ENCODE measurements at regions not wholly inside any gene's neighbourhood (a gene's known extent, or its start where the extent isn't known, plus 50 kb on each side); places are given as distances from the start of the nearest gene placed in this dataset.
A peak's percentile ranks its signal among the peaks of the same experiment; 100 is the strongest.
"Not testable (repeated sequence)": the region's sequence is repeated elsewhere in the genome, so short reads cannot be mapped to it uniquely, and the experiment has no call there.

DNA sequence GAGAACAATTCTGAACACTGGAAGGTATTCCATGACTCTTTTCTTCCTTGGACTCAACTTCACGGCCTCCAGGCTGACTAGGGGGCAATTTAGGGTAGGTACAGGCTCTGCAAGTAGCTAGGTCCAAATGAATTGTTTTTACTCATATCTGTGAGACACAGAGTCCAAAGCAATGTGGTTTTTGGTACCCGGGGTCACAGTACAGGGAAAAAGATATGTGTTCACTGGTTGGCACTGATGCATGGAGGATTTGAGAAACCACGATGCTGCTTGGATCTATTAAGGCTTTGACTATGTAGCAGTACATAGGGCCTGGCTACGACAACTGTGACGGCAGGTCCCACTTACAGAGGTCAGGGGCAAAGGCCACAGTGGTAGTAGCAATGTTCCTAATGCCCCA, 200.6 kb downstream of the DUSP10 start:
- no peak for DNase-seq

GRCh38 chr1:221543529-221544120, 198.3 kb downstream of the DUSP10 start:
- DNase-seq, result no peak

DNA sequence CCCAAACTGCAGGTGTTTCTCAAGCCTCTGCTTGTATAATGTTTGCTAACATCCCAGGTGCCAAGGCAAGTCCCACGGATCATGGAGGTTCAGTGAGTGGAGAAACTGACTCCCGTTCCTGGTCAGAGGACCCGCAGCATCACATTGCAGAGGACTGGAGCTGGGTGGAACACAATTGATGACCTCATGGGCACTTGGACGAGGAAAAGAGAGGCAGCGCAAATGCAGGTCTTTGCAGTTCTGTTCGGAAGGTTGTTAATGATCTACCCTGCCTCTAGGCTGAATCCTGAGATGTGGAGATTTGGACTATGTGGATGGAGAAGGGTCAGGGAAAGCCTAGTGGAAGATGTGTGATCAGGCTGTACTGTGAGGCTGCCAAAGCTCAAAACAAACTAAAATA, 192.9 kb downstream of the DUSP10 start:
- no peak for DNase-seq

GRCh38 chr1:221549815-221550214, 192.1 kb downstream of the DUSP10 start:
- DNase-seq, result no peak

DNA sequence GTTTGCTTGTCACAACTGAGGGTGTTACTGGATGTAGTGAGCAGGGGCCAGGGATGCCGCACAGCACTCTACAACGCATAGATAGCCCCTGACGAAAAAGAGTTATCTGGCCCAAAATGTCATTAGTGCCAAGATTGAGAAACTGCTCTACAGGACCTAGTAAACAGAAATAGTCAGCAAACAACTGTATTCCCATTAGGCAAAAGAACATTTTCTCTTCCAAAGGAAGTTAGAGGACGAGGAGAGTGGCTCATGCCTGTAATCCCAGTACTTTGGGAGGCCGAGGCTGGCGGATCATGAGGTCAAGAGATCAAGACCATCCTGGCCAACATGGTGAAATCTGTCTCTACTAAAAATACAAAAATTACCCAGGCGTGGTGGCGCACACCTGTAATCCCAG, 189.1 kb downstream of the DUSP10 start:
- not testable (repeated sequence) for DNase-seq

DNA sequence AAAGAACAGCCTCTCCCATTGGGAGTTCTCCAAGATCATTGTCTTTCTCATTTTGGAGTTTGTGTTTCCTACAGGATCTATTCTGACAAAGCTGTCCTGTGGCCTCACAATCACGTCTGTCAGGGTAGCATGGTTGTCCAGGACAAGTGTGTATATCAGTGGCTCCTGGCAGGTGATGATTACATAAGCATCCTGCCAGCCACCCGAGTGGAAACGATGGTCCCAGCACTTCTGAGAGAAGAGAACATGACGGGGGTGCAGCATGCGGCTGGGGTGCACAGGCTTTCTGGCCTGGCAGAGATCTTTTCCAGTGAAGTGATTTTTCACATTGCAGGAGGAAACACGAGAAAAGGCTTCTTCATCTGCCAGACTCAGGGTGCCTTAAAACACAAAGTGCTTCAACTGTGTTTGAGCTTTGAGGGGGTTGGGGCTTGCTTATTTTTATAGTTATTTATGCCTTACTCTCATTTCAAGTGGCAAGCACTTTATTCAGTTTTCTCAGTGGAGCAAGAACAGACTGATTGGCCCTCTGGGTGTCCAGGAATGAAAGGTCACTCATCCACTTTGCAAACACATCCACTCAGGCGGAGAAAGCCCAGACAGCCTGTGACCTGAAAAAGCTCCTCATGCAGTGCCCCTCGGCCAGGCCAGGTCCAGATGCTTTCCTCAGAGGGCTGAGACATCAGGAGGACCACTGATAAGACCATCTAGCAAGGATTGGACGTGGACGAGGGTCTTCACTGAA, 186.0 kb downstream of the DUSP10 start:
- no peak for DNase-seq

DNA sequence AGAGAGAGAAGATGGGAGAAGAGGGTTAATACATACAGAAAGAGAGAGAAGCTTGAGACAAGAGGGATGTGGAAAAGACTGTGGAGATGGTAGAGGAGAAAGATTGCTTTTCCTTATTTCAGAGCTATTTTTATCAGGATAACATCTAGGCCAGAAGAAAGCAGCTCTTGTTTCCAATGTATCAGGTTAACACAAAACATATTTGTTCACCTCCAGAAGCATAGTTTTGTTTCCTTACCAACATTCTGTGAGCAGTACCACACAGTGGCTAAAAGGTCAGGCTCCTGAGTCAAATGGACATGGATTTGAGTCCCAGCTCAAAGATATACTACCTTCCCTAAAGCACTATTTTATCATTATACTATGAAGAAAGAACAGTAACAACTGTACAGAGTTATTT, 185.5 kb downstream of the DUSP10 start:
- DNase-seq, result no peak

DNA sequence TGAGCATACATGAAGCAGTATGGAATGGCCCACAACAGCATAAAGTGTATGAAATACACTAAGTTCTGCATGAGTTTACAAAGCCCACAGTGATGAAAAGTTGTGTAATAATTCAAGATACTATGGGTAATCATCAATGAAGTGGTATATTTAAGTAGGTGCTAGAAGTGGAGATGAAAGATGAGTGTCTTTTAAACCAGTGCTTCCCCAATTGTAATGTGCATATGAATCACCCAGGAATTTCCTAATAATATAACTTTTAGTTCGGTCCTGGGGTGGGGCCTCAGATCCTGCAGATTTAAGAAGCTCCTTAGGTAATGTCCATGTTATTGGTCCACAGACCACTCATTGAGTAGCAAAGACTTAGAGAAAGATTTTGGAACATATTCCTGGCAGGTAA, 184.9 kb downstream of the DUSP10 start:
- no peak for DNase-seq

DNA sequence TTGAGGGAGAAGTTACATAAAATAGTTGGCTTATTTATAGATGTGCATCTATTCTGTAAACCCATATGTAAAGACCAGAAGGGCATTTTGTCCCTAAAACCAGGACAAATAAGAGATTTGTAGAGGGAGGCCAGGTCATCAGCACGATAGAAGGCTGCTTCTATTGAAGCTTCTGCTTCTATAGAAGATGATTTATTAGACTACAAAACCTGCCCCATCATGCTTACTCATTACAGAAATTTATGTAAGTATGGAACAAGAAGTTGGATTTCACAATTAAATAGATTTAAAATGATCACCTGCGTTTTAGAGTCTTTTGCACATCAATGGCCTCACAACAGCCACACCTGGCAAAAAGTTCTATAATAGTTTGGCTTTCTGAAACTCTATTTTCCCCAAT, 183.5 kb downstream of the DUSP10 start:
- DNase-seq, result no peak

DNA sequence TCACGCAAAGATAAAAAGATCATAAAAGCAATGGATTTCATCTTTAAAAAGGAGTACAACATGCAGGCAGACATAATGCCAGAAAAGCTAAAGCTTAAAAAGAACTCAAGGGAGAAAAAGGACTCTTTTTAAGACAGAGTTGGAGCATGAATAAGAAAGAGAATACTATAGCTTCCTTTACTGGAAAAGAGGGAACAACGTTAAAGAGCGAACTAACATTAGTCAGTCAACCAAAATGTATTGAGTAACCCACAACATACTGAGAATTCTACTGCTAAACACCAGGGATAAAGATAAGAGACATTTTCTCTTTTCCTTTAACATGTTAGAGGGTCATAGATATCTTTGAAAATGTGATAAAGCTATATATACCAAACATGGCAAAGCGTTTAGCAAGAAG, 182.0 kb downstream of the DUSP10 start:
- DNase-seq, result no peak

DNA sequence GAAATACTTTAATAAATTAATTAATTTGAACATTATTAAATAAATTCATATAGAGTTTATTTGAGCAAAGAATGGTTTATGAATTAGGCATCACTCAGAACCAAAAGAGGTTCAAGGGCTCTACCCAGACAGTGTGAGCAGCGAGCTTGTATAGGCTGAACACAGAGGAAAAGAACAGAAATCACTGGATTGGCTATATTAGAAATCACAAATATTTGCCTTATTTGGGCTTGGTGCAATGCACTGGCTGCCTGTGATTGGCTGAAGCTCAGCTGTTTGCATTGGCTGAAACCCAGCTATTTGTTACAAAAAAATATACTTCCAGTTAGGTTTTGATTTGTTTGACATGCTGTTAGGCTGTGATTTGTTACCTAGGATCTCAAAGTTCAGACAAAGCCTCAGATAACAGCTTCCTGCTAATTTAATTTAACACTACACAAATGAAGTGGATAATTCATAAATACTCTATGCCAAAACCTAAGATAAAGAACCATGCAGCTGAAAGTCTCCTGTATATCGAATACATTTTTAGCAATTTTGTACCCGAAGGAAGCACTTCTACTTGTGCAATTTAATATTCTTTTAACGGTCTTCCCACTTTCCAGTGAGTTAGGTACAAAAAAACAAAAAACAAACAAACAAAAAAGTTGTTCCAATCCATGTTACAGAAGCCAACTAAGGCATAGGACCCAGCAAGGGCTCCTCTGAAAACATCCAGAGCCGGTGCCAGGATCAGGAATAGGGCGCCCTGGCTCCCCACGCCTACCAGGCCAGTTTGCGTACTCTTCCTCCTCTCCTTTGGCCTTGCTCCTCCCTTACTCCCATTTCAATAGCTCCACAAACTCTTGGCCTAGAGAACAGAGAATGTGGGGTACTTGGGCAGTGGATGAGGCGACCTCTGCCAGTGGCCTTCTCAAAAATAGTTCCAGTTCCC, 179.1 kb downstream of the DUSP10 start:
- no peak for DNase-seq

GRCh38 chr1:221563476-221563921, 178.4 kb downstream of the DUSP10 start:
- DNase-seq, result no peak

DNA sequence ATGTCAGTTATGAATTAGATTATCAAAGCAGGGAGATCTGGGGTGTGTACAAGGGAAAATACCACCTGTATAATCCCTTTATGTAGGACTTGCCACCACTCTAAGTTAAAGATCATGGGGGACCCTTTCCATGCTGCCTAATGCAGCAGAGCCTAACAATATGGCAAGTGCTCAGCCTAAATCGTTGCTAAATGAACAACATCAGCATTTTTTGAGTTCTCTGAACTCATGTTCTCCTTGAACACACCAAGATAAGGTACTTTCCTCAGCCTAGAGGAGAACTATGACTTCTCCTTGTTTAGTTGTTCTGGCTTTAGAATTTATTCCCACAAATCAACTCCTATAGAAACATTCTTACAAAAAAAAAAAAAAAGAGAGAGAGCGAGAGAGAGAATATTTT, 177.0 kb downstream of the DUSP10 start:
- DNase-seq, result no peak

DNA sequence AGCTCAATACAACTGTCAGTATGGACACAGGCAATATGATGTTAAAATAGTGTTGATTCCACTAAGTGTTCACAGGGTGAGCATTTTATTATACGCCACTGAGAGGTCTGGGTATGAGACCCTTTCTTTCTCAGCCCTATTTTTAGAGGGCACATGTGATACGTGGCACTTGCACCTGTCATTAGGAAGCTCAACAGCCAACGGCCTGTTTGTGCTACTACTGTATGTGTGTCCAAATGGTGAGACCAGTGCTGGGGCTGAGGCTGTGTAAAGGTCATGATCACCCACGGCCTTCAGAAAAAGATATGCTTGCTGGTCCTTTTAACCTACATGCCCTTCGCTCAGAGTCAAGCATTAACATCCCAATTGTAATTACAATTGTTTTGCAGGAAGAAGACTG, 176.2 kb downstream of the DUSP10 start:
- no peak for DNase-seq

- no peak for DNase-seq
Observed at GRCh38 chr1:221567859-221568507, 173.9 kb downstream of the DUSP10 start.

DNA sequence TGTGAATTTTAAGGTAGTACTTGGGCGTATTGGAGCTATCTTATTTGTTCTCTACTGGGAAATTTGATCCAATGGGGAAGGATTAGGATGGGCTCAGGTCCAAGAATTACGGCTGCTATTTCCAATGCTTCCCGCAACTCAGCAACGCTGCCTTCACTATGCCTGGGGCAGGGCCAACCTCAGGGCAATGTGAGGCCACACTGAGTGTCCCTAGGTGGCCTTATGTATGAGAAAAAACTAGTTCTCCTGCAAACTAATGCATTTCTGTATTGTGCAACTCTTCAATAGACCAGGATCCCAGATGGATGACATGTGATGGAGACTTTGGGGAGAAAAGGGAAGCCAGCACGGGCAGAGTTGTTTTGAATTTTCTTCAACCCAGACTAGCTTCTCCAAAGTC, 168.1 kb downstream of the DUSP10 start:
- no peak for DNase-seq

GRCh38 chr1:221574529-221574928, 167.4 kb downstream of the DUSP10 start:
- DNase-seq, result no peak

- DNase-seq, result peak in 1 of 2 experiments; percentile 4
Observed at GRCh38 chr1:221575605-221576004, 166.3 kb downstream of the DUSP10 start.

- no peak for DNase-seq
Observed at GRCh38 chr1:221576268-221576667, 165.6 kb downstream of the DUSP10 start.

DNA sequence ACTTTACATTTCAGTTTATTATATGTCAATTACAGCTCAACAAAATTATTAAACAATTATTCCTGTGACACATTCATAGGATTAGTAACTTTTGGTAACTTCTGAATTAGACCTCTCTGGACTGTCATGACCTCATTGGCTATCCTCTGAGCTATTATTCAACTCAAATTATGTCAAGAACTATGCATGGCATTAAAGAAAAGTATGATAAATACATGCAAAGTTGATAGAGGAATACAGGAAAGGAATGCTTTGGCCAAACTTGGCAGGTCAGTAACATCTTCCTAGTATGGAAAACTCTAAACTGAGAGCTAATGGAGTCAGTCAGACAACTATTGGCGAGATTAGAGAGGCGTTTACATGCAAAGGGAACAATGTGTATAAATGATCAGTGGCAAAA, 158.4 kb downstream of the DUSP10 start:
- no peak for DNase-seq

GRCh38 chr1:221587013-221587412, 154.9 kb downstream of the DUSP10 start:
- DNase-seq, result not testable (repeated sequence)

GRCh38 chr1:221591250-221591649, 150.6 kb downstream of the DUSP10 start:
- not testable (repeated sequence) for DNase-seq

DNA sequence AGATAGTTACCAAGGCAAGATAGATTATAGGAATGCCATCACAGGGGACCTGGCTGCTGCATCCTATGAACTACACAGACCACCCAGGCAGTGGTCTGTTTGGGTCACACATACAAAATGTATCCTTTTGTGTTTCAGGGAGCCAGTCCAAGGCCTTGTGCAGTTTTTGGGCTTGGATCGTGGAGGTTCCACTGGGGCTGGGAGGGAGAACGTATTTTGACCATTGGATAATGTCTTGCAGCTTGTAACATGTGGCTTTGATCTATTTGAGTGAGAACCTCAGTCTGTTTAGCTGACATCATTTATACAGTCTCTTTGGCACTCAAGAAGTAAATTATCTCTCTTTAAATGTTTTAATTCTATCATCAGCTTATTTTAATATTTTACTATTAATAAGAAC, 147.3 kb downstream of the DUSP10 start:
- DNase-seq, result no peak
